CD14-positive monocyte (primary cell): ENCODE measurements at regions not wholly inside any gene's neighbourhood (a gene's known extent, or its start where the extent isn't known, plus 50 kb on each side); places are given as distances from the start of the nearest gene placed in this dataset.

Source experiments
- DNase-seq, 3 donors: peaks; one replicate each; pipeline ENCODE4 v3.0.0-alpha.2; 2011 to 2022
- H2AFZ ChIP-seq: 2 replicates; pipeline ENCODE4 v1.6.0; 2012; ENCODE audit warnings: mild to moderate bottlenecking, low read depth, low read length, inconsistent platforms; ENCODE audit not compliant: insufficient read depth, poor library complexity, severe bottlenecking
- H3K27ac ChIP-seq, 2 donors: 1 replicate in 1 of 2; 2 replicates in 1 of 2; pipeline ENCODE4 v1.5.1; 2012 to 2013; ENCODE audit warnings: low read length in 2 of 2, control low read depth in 1 of 2, inconsistent platforms in 1 of 2, low read depth in 1 of 2, mild to moderate bottlenecking in 1 of 2
- H3K27me3 ChIP-seq, 2 donors: one replicate each; pipeline versions ENCODE4 v1.6.0 to v1.6.1; 2011 to 2013; ENCODE audit warnings: low read length in 2 of 2; ENCODE audit not compliant: control insufficient read depth in 2 of 2, insufficient read depth in 2 of 2
- H3K36me3 ChIP-seq, 2 donors: replicated peaks in 1 of 2; 1 replicate in 1 of 2; 2 replicates in 1 of 2; pipeline versions ENCODE4 v1.5.1 to v1.6.1; 2012 to 2013; ENCODE audit warnings: low read length in 2 of 2, control low read depth in 1 of 2, inconsistent platforms in 1 of 2, mild to moderate bottlenecking in 1 of 2; ENCODE audit not compliant: insufficient read depth in 2 of 2, control insufficient read depth in 1 of 2
- H3K4me1 ChIP-seq, 2 donors: 1 replicate in 1 of 2; 2 replicates in 1 of 2; pipeline versions ENCODE4 v1.5.1 to v1.6.1; 2012 to 2013; ENCODE audit warnings: low read length in 2 of 2, control low read depth in 1 of 2, inconsistent platforms in 1 of 2, mild to moderate bottlenecking in 1 of 2, moderate library complexity in 1 of 2; ENCODE audit not compliant: insufficient read depth in 2 of 2, control insufficient read depth in 1 of 2
- H3K4me2 ChIP-seq: replicated peaks from 2 replicates; pipeline ENCODE3; 2012; ENCODE audit warnings: low read length, moderate library complexity, mild to moderate bottlenecking; ENCODE audit not compliant: poor library complexity, severe bottlenecking; ENCODE audit errors: extremely low read depth
- H3K4me3 ChIP-seq, 3 experiments: fragments of 200-600 bp in 1 of 3; sonication (generic) in 1 of 3; replicated peaks in 1 of 3; 1 replicate in 2 of 3; 2 replicates in 1 of 3; pipeline ENCODE4 v1.5.1; 2011 to 2013; ENCODE audit warnings: low read length in 3 of 3, mild to moderate bottlenecking in 3 of 3, control low read depth in 2 of 3, low read depth in 2 of 3, inconsistent platforms in 1 of 3, moderate library complexity in 1 of 3
- H3K79me2 ChIP-seq: 2 replicates; pipeline ENCODE4 v1.6.0; 2012; ENCODE audit warnings: mild to moderate bottlenecking, control low read depth, inconsistent platforms, low read length, moderate library complexity; ENCODE audit not compliant: insufficient read depth
- H3K9ac ChIP-seq: 2 replicates; pipeline ENCODE4 v1.6.0; 2017; ENCODE audit warnings: low read length, mild to moderate bottlenecking; ENCODE audit not compliant: insufficient read depth, poor library complexity, severe bottlenecking
- H3K9me3 ChIP-seq, 2 donors: replicated peaks in 1 of 2; 1 replicate in 1 of 2; 2 replicates in 1 of 2; pipeline versions ENCODE4 v1.5.1 to v1.6.1; 2012 to 2013; ENCODE audit warnings: low read length in 2 of 2, control low read depth in 1 of 2; ENCODE audit not compliant: control insufficient read depth in 1 of 2, insufficient read depth in 1 of 2
- H4K20me1 ChIP-seq: 2 replicates; pipeline ENCODE4 v1.6.0; 2012; ENCODE audit warnings: mild to moderate bottlenecking, low read length, control low read depth, moderate library complexity; ENCODE audit not compliant: insufficient read depth
- H3K27ac Mint-ChIP-seq, 7 donors: one replicate each; pipeline ENCODE4 v1.8.0; 2020; ENCODE audit warnings: mild to moderate bottlenecking in 7 of 7, mixed read lengths in 7 of 7, moderate library complexity in 6 of 7, inconsistent platforms in 2 of 7
- H3K27me3 Mint-ChIP-seq, 3 donors: one replicate each; pipeline ENCODE4 v1.8.0; 2021 to 2022; ENCODE audit warnings: low read depth in 3 of 3, mild to moderate bottlenecking in 3 of 3, mixed read lengths in 3 of 3, moderate library complexity in 3 of 3, inconsistent platforms in 1 of 3
- H3K36me3 Mint-ChIP-seq, 2 donors: one replicate each; pipeline ENCODE4 v1.8.0; 2020; ENCODE audit warnings: mixed read lengths in 2 of 2, inconsistent platforms in 1 of 2, mild to moderate bottlenecking in 1 of 2
- H3K4me1 Mint-ChIP-seq: one replicate; pipeline ENCODE4 v1.8.0; 2020; ENCODE audit warnings: mild to moderate bottlenecking, mixed read lengths
- H3K4me3 Mint-ChIP-seq, 2 donors: one replicate each; pipeline ENCODE4 v1.8.0; 2020; ENCODE audit warnings: mild to moderate bottlenecking in 2 of 2, mixed read lengths in 2 of 2, moderate library complexity in 1 of 2
- H3K9me3 Mint-ChIP-seq, 7 donors: one replicate each; pipeline ENCODE4 v1.8.0; 2020 to 2022; ENCODE audit warnings: mixed read lengths in 7 of 7, mild to moderate bottlenecking in 6 of 7, moderate library complexity in 6 of 7, inconsistent platforms in 2 of 7
- WGBS: methylation state at CpG from one replicate; pipeline ENCODE4 v1.1.5; 2013; ENCODE audit warnings: missing lambda C conversion rate; ENCODE audit not compliant: insufficient coverage; 5-methylcytosine and 5-hydroxymethylcytosine counted together
- intact Hi-C, 2 donors: fragments of 100-400 bp; cut with micrococcal nuclease; formaldehyde crosslinking; loops; one replicate each; pipeline versions ENCODE4 v1.15.0 to v1.15.1; 2023
- TF ChIP-seq, protein P1 (sequence below): fragments of 200-600 bp; IDR thresholded peaks from one replicate; pipeline ENCODE4 v1.8.0; 2022; ENCODE audit warnings: antibody characterized with exemption, mild to moderate bottlenecking

- Histone ChIP-seq H3K4me3 (no peak overlapping the region), H3K27me3 (no peaks in the 10 kb centered on the region), H3K79me2 (no peaks in the 10 kb centered on the region), H3K9ac (no peak overlapping the region), H3K36me3 (no peaks in the 10 kb centered on the region), H2AFZ (no peak overlapping the region), H3K4me2 (no peak overlapping the region), H4K20me1 (no peaks in the 10 kb centered on the region), H3K27ac (no peak overlapping the region), H3K9me3 (peaks cover 0 to 3% of the 10 kb centered on the region in 2 donors), H3K4me1 (no peaks in the 10 kb centered on the region)
- Mint-ChIP-seq H3K4me1 (no peaks in the 10 kb centered on the region), H3K36me3 (no peaks in the 10 kb centered on the region), H3K27me3 (no peaks in the 10 kb centered on the region), H3K27ac (no peak overlapping the region), H3K4me3 (no peak overlapping the region), H3K9me3 (peaks cover 0 to 4% (median 4%) of the 10 kb centered on the region in 7 donors)
- DNase-seq, result no peak
- TF ChIP-seq, protein P1, sequence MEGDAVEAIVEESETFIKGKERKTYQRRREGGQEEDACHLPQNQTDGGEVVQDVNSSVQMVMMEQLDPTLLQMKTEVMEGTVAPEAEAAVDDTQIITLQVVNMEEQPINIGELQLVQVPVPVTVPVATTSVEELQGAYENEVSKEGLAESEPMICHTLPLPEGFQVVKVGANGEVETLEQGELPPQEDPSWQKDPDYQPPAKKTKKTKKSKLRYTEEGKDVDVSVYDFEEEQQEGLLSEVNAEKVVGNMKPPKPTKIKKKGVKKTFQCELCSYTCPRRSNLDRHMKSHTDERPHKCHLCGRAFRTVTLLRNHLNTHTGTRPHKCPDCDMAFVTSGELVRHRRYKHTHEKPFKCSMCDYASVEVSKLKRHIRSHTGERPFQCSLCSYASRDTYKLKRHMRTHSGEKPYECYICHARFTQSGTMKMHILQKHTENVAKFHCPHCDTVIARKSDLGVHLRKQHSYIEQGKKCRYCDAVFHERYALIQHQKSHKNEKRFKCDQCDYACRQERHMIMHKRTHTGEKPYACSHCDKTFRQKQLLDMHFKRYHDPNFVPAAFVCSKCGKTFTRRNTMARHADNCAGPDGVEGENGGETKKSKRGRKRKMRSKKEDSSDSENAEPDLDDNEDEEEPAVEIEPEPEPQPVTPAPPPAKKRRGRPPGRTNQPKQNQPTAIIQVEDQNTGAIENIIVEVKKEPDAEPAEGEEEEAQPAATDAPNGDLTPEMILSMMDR, result no peak
- intact Hi-C loops, result no loop called here
- WGBS, result no CpG with 5 or more reads among the region's 4 CpGs
Observed at GRCh38 chr3:180332608-180333007, 269.4 kb upstream of the TTC14 start.

DNA sequence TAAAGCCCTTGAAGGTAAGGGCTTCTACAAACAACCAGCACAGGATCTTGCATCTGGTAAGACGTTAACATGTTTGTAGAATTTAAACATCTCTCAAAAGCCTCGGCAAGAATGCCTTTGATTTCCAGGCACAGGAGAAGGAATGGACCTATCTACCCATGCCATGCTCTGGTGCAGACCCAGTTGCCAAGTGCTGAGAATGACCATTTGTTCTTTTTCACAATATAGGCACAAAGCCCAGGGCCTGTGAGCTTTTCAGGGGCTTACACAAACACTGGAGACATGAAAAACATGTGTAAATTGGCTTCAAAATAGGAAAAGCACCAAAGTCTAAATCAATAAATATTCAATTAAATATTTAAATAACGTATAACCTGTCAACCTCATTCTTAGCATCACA is 266.9 kb upstream of the TTC14 start:
- TF ChIP-seq, protein P1, result no peak
- H3K9ac ChIP-seq, result no peak overlapping the region
- no peaks in the 10 kb centered on the region for H4K20me1 ChIP-seq
- no peaks in the 10 kb centered on the region for H3K36me3 Mint-ChIP-seq
- no peak for DNase-seq
- H3K9me3 ChIP-seq, result peaks cover 0 to 3% of the 10 kb centered on the region in 2 donors
- intact Hi-C loops, result no loop called here
- no peaks in the 10 kb centered on the region for H3K79me2 ChIP-seq
- WGBS, result no CpG with 5 or more reads among the region's 3 CpGs
- H3K36me3 ChIP-seq, result no peaks in the 10 kb centered on the region
- H3K4me3 Mint-ChIP-seq, result no peak overlapping the region
- no peak overlapping the region for H2AFZ ChIP-seq
- no peak overlapping the region for H3K27ac ChIP-seq
- H3K4me3 ChIP-seq, result no peak overlapping the region
- H3K9me3 Mint-ChIP-seq, result peaks cover 0 to 4% (median 4%) of the 10 kb centered on the region in 7 donors
- H3K4me1 Mint-ChIP-seq, result no peaks in the 10 kb centered on the region
- H3K4me2 ChIP-seq, result no peak overlapping the region
- H3K27me3 Mint-ChIP-seq, result peaks cover 0 to 1% (median 0%) of the 10 kb centered on the region in 3 donors
- no peak overlapping the region for H3K27ac Mint-ChIP-seq
- H3K27me3 ChIP-seq, result no peaks in the 10 kb centered on the region
- H3K4me1 ChIP-seq, result no peaks in the 10 kb centered on the region
